NCI-H1417 treated with DMSO at 0.1 percent for 48 hours (cell line): ENCODE measurements at regions not wholly inside any gene's neighbourhood (a gene's known extent, or its start where the extent isn't known, plus 50 kb on each side); places are given as distances from the start of the nearest gene placed in this dataset.

Experiments
- DNase-seq: peaks from one replicate; lab custom pipeline; 2025; lab: John Stamatoyannopoulos, UW

- no peak for DNase-seq
Observed at GRCh38 chr11:128301756-128302155, 285.6 kb downstream of the ETS1 start.

DNA sequence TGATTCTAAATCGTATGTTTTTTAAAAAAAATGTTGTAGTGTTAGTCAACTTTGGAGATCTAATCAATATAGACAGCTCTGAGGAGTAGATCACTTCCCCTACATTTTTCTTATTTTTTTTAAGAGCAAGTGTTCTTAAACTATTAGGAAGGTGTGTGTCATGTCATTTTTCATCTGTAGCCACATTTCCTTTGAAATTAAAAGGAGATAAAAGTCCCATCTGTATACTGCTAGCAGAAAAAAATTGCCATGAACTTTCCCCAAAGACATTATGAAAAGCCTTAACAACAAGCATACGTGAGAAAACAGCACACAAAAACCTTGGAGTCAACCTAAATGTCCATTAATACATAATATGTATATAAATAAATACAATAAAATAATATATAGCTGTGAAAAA is 286.6 kb downstream of the ETS1 start:
- no peak for DNase-seq

DNA sequence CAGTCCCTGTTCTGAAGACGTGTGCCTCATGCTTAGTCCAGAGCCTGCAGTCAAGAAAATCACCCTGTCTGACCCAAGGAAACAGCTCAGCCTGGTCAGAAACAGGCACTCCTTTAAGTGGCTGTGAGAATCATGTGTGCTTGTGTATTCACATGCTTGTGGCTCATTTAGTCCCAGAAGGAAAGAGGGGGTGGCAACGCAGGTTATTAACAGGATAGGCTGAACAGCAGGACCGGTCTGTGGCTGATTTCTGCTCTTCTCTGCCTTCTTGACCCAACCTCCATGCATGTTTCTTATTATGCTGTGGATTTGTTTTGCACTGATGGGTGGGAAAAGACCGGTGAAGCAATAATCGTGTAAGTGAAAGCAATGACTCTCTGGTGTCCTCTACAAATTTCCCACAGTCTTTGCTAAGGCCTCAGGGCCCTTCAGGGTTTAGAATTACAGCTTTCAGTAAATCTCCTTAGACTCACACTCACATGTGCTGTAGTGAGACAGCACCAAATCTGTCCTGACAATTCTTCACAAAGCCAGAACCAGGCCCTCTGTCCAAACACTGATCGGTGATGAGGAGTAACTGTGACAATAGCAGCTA is 288.1 kb downstream of the ETS1 start:
- no peak for DNase-seq

GRCh38 chr11:128298271-128298670 is 289.1 kb downstream of the ETS1 start:
- no peak for DNase-seq

- no peak for DNase-seq
Observed at GRCh38 chr11:128297805-128298204, 289.6 kb downstream of the ETS1 start.

DNA sequence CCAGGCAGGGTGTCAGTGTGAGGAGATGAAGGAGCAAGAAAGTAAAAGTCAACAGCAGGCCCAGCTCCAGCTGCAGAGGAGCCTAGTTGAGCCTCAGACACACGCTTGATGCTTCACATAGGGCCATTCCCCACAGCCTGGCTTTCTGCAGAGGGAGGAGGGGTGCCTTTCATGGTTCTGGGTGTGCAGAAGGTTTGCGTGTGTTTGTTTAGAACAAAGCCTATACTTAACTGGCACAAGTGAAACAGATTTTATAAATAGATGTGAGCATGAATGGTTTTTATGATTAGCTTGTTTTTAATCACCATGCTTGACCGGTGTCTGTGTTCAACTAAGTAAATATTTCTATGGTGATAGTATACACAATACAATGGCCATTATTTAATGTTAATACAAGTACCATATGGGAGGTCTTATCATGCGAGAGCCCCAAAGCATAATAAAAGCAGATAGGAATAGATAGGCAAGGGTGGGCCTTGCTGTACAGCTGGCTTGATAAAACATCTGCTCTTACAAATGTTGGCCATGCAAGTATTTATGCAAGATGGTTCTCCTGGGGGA is 290.2 kb downstream of the ETS1 start:
- peak; percentile 98 for DNase-seq

- no peak for DNase-seq
Observed at GRCh38 chr11:128294671-128295050, 292.7 kb downstream of the ETS1 start.

DNA sequence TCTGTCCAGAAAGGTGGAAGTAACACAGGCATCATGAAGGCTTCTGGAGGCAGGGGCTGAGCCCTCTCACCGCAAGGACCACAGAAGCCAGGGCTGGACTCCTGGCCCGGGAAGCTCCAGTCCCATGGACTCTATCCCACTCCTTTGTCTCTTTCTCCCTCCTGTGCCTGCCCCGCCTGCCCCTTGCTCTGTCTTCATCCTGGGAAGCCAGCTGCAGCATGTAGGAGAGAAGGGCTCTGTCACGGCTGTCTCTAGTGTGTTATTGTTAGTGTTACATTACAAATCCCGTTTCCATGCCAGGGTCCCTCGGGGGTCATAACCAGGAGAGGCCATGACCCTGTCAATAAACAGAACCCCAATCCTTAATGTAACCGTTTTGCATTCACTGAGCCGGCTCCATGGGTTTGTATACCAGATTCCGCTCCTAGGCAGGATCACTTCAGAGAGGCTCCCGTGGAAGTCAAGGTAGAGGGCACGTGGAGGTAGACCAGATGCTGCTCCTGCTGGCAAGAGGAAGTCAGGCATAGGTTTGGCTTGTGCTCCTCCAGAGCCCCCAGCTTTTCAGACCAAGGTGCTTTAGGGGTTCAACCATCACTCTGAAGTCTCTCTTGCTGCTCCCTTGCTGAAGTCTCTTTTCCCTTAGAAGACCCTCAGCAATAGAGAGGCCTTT is 293.2 kb downstream of the ETS1 start:
- DNase-seq, result no peak

DNA sequence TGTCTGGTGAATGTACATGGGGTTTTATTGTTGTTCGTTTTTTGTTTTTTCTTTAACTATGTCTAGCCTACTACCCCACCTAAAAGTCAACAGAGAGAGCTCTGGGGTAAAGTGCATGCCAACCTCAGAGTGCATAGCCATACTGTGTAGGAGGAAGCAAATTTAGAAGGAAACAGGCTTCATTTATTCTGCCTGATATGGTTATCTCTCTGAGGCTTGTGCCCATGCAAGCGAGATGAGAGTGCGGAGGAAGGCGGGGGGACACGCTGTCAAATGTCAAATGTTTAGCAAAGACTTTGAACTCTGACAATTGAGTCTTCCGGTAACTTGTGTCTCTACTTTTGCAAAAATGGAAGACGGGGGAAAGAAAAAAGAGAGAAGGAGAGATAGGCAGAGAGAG is 295.5 kb downstream of the ETS1 start:
- no peak for DNase-seq

GRCh38 chr11:128291007-128291406 is 296.4 kb downstream of the ETS1 start:
- DNase-seq, result no peak

- DNase-seq, result peak; percentile 60
Observed at GRCh38 chr11:128290106-128290840, 297.1 kb downstream of the ETS1 start.

- DNase-seq, result no peak
Observed at GRCh38 chr11:128289048-128289447, 298.3 kb downstream of the ETS1 start.

- no peak for DNase-seq
Observed at GRCh38 chr11:128288368-128288767, 299.0 kb downstream of the ETS1 start.

GRCh38 chr11:128285321-128285720 is 302.0 kb downstream of the ETS1 start:
- DNase-seq, result no peak

- DNase-seq, result no peak
Observed at GRCh38 chr11:128284634-128285033, 302.7 kb downstream of the ETS1 start.

GRCh38 chr11:128283451-128283850 is 303.9 kb downstream of the ETS1 start:
- no peak for DNase-seq

DNA sequence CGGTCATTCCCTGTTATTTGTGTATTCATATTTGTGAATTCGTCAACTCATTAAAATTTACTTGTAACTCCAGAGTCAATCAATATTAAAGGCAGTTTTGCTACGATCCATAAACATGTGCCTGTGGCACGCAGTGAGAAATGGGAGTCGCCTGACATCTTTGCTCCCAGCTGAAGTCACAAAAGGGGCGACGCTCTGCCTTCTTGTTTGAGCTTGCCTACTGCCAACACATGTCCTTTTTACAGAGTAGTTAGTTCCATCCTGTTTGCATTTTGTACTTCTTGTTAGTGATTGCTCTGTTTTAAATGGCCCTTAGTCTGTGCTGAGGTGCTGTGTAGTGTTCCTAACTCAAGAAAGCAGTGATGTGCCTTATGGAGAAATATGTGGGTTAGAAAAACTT is 305.3 kb downstream of the ETS1 start:
- DNase-seq, result no peak

- DNase-seq, result no peak
Observed at GRCh38 chr11:128279866-128280265, 307.5 kb downstream of the ETS1 start.

GRCh38 chr11:128273736-128274135 is 313.6 kb downstream of the ETS1 start:
- DNase-seq, result no peak

GRCh38 chr11:128271401-128271800 is 316.0 kb downstream of the ETS1 start:
- DNase-seq, result no peak

- DNase-seq, result no peak
Observed at GRCh38 chr11:128269466-128269865, 317.9 kb downstream of the ETS1 start.

- no peak for DNase-seq
Observed at GRCh38 chr11:128266893-128267292, 320.5 kb downstream of the ETS1 start.
